A673 (cell line): ENCODE measurements at regions not wholly inside any gene's neighbourhood (a gene's known extent, or its start where the extent isn't known, plus 50 kb on each side); places are given as distances from the start of the nearest gene placed in this dataset.

ENCODE experiments used
- BruUV-seq: library from RNA; stranded (reverse); fragments of 400-500 nt; replicated peaks from 2 replicates; lab custom pipeline; 2021; lab: Mats Ljungman, UMichigan
- CTCF ChIA-PET: fragments of 300-600 bp; sonication (Branson Sonifier 250); formaldehyde crosslinking; loops from one replicate; lab custom pipeline; 2022; ENCODE audit warnings: antibody characterized with exemption; lab: Charles Lee
- POLR2A ChIA-PET: fragments of 300-600 bp; sonication (Branson Sonifier 250); formaldehyde crosslinking; loops from one replicate; lab custom pipeline; 2022; ENCODE audit warnings: antibody characterized with exemption; ENCODE audit not compliant: low non-redundant PET; lab: Charles Lee
- DNase-seq: peaks from one replicate; pipeline ENCODE4 v3.0.0-alpha.2; 2015; ENCODE audit warnings: low spot score
- H3K27ac ChIP-seq: fragments of 200-600 bp; sonication (generic); 2 replicates; pipeline ENCODE4 v1.5.1; 2016; ENCODE audit warnings: mixed run types, low read depth, mild to moderate bottlenecking, mixed read lengths, antibody characterized with exemption, low read length; ENCODE audit not compliant: poor library complexity, severe bottlenecking
- H3K27me3 ChIP-seq: fragments of 200-600 bp; sonication (generic); replicated peaks from 2 replicates; pipeline ENCODE4 v1.6.1; 2017; ENCODE audit warnings: mixed run types, low read depth, mild to moderate bottlenecking, mixed read lengths, antibody characterized with exemption, low read length; ENCODE audit not compliant: insufficient read depth, poor library complexity
- H3K36me3 ChIP-seq: fragments of 200-600 bp; sonication (generic); 2 replicates; pipeline ENCODE4 v1.6.1; 2016; ENCODE audit warnings: mixed run types, mild to moderate bottlenecking, mixed read lengths, antibody characterized with exemption, low read length; ENCODE audit not compliant: insufficient read depth, poor library complexity, severe bottlenecking
- H3K4me1 ChIP-seq: fragments of 200-600 bp; sonication (generic); 2 replicates; pipeline ENCODE4 v1.6.1; 2017; ENCODE audit warnings: mixed run types, mild to moderate bottlenecking, mixed read lengths, antibody characterized with exemption, low read length; ENCODE audit not compliant: insufficient read depth, poor library complexity, severe bottlenecking
- H3K4me3 ChIP-seq: fragments of 200-600 bp; sonication (generic); 2 replicates; pipeline ENCODE4 v1.5.1; 2016; ENCODE audit warnings: low read depth, mixed run types, mild to moderate bottlenecking, mixed read lengths, low read length; ENCODE audit not compliant: poor library complexity, severe bottlenecking
- H3K9me3 ChIP-seq: fragments of 200-600 bp; sonication (generic); 2 replicates; pipeline ENCODE4 v1.6.1; 2016; ENCODE audit warnings: mixed run types, low read depth, mild to moderate bottlenecking, mixed read lengths, antibody characterized with exemption, low read length; ENCODE audit not compliant: poor library complexity, severe bottlenecking
- EZH2 ChIP-seq: fragments of 200-600 bp; sonication (generic); IDR thresholded peaks from 2 replicates; pipeline ENCODE4 v1.6.1; 2017; ENCODE audit warnings: borderline replicate concordance, low read depth, mild to moderate bottlenecking, mixed read lengths, antibody characterized with exemption, low read length; ENCODE audit not compliant: poor library complexity, severe bottlenecking
- intact Hi-C: fragments of 100-400 bp; cut with micrococcal nuclease; formaldehyde crosslinking; loops from one replicate; pipeline ENCODE4 v1.10.0; 2022; ENCODE audit not compliant: unreplicated experiment
- TF ChIP-seq, protein P1 (sequence below): fragments of 300-800, 200-600 bp; sonication (generic); conservative IDR thresholded peaks from 2 replicates; pipeline ENCODE4 v1.5.1; 2017; ENCODE audit warnings: low read depth, mild to moderate bottlenecking, antibody characterized with exemption, low read length, moderate library complexity, mixed read lengths

DNA sequence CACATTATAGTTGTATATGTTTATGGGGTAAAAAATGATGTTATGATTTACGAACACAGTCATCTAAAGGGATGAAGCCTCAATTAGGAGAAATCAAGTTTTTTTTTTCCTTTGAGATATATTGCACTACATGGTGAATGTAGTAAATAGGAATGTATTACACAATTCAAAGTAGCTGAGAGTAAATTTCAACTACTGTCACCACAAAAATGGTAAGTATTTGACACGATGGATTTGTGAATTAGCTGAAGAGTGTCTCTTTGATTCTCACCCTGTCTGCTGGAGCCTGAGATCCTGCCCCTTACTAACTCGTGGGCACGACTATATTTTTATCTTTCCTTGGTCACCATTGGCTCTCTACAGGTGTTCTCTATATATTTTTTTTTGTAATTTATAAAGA is 540.4 kb upstream of the DSEL start:
- TF ChIP-seq EZH2 = no peak
- TF ChIP-seq, protein P1, sequence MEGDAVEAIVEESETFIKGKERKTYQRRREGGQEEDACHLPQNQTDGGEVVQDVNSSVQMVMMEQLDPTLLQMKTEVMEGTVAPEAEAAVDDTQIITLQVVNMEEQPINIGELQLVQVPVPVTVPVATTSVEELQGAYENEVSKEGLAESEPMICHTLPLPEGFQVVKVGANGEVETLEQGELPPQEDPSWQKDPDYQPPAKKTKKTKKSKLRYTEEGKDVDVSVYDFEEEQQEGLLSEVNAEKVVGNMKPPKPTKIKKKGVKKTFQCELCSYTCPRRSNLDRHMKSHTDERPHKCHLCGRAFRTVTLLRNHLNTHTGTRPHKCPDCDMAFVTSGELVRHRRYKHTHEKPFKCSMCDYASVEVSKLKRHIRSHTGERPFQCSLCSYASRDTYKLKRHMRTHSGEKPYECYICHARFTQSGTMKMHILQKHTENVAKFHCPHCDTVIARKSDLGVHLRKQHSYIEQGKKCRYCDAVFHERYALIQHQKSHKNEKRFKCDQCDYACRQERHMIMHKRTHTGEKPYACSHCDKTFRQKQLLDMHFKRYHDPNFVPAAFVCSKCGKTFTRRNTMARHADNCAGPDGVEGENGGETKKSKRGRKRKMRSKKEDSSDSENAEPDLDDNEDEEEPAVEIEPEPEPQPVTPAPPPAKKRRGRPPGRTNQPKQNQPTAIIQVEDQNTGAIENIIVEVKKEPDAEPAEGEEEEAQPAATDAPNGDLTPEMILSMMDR = no peak
- H3K27me3 ChIP-seq = no peaks in the 10 kb centered on the region
- no TSS peak for BruUV-seq
- H3K36me3 ChIP-seq = no peaks in the 10 kb centered on the region
- H3K4me1 ChIP-seq = no peaks in the 10 kb centered on the region
- intact Hi-C loops = no loop called here
- H3K4me3 ChIP-seq = no peak overlapping the region
- no peak overlapping the region for H3K27ac ChIP-seq
- DNase-seq = no peak
- POLR2A ChIA-PET = no interaction called here
- H3K9me3 ChIP-seq = no peaks in the 10 kb centered on the region
- CTCF ChIA-PET = no interaction called here

DNA sequence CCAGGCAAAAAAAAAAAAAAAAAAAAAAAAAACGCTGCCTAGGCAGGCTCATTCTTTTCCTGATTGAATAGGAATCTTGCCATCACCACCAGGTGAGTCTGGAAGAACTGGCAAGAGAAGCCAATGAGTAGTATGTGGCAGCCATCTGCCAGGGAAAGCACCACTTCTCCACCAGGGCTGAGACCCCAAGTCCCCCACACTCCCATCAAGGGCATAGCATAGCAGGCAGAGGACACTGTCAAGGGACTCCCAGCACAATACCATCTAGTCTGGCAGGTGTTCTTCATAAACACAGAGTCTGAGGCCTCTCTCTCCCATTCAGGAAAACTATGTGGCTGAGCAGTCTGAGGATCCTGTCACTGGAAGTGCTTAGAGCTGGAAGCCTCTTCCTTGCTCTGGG is 538.1 kb upstream of the DSEL start:
- Histone ChIP-seq H3K27ac (no peak overlapping the region), H3K9me3 (no peaks in the 10 kb centered on the region), H3K4me3 (no peak overlapping the region), H3K4me1 (no peaks in the 10 kb centered on the region), H3K36me3 (no peaks in the 10 kb centered on the region), H3K27me3 (no peaks in the 10 kb centered on the region)
- ChIA-PET POLR2A (no interaction called here), CTCF (no interaction called here)
- TF ChIP-seq, protein P1 = no peak
- TF ChIP-seq EZH2 = no peak
- intact Hi-C loops = no loop called here
- no peak for DNase-seq
- BruUV-seq = no TSS peak

DNA sequence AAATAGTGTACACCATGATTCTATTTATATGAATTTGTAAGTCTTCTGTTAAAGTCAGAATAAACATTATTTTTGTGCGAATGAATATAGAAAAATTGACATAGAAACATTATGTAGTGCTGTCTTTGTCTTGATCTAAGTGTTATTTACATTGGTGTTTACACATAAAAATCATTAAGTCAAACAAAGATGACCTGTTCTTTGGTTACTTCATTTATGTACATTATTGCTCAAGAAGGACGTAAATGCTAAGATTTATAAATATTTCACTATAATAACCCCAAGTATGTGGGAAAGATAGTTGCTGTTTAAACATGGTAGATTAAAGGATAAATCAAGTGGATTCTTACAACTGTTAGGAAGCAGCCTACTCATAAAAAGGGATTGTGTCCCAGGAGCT is 536.8 kb upstream of the DSEL start:
- intact Hi-C loops = no loop called here
- POLR2A ChIA-PET = no interaction called here
- no peak for TF ChIP-seq EZH2
- TF ChIP-seq, protein P1 = no peak
- H3K9me3 ChIP-seq = no peaks in the 10 kb centered on the region
- CTCF ChIA-PET = no interaction called here
- no peak for DNase-seq
- no peaks in the 10 kb centered on the region for H3K4me1 ChIP-seq
- H3K27ac ChIP-seq = no peak overlapping the region
- no peak overlapping the region for H3K4me3 ChIP-seq
- no peaks in the 10 kb centered on the region for H3K27me3 ChIP-seq
- H3K36me3 ChIP-seq = no peaks in the 10 kb centered on the region
- BruUV-seq = no TSS peak
